Parathyroid adenoma (tissue), 2 donors: ENCODE measurements at regions not wholly inside any gene's neighbourhood (a gene's known extent, or its start where the extent isn't known, plus 50 kb on each side); places are given as distances from the start of the nearest gene placed in this dataset.

Source experiments
- H2AFZ ChIP-seq: fragments of 300-600 bp; sonication (generic); one replicate; pipeline ENCODE4 v1.7.0; 2017; ENCODE audit warnings: antibody characterized with exemption, mild to moderate bottlenecking
- H3K27ac ChIP-seq: fragments of 300-600 bp; sonication (generic); one replicate; pipeline ENCODE4 v1.7.0; 2017
- H3K27me3 ChIP-seq: fragments of 300-600 bp; sonication (generic); one replicate; pipeline ENCODE4 v1.7.0; 2017; ENCODE audit warnings: low read length; ENCODE audit not compliant: control insufficient read depth, insufficient read depth
- H3K36me3 ChIP-seq: fragments of 300-600 bp; sonication (generic); one replicate; pipeline ENCODE4 v1.7.0; 2017; ENCODE audit warnings: low read length; ENCODE audit not compliant: control insufficient read depth, insufficient read depth
- H3K4me1 ChIP-seq: fragments of 300-600 bp; sonication (generic); one replicate; pipeline ENCODE4 v1.7.0; 2017; ENCODE audit warnings: control low read depth
- H3K4me2 ChIP-seq: fragments of 300-600 bp; sonication (generic); one replicate; pipeline ENCODE4 v1.7.0; 2017; ENCODE audit warnings: low read length
- H3K4me3 ChIP-seq: fragments of 300-600 bp; sonication (generic); one replicate; pipeline ENCODE4 v1.7.0; 2017; ENCODE audit warnings: low read depth, low read length
- H3K79me2 ChIP-seq: fragments of 300-600 bp; sonication (generic); one replicate; pipeline ENCODE4 v1.7.0; 2017; ENCODE audit warnings: control low read depth
- H3K9ac ChIP-seq: fragments of 300-600 bp; sonication (generic); one replicate; pipeline ENCODE4 v1.7.0; 2017; ENCODE audit warnings: mild to moderate bottlenecking
- H3K9me3 ChIP-seq: fragments of 300-600 bp; sonication (generic); one replicate; pipeline ENCODE4 v1.7.0; 2017; ENCODE audit warnings: low read length; ENCODE audit not compliant: control insufficient read depth
- CTCF ChIP-seq: fragments of 300-600 bp; sonication (generic); IDR thresholded peaks from one replicate; pipeline ENCODE4 v1.7.0; 2017; ENCODE audit warnings: antibody characterized with exemption, mild to moderate bottlenecking
- donor health status: primary hyperparathyroidism.

- Histone ChIP-seq H2AFZ (no peak overlapping the region), H3K27me3 (no peaks in the 10 kb centered on the region), H3K9ac (no peak overlapping the region), H3K27ac (no peak overlapping the region), H3K36me3 (no peaks in the 10 kb centered on the region), H3K4me1 (no peaks in the 10 kb centered on the region), H3K79me2 (no peaks in the 10 kb centered on the region), H3K4me3 (no peak overlapping the region), H3K9me3 (no peaks in the 10 kb centered on the region), H3K4me2 (no peak overlapping the region)
- TF ChIP-seq CTCF: no peak
Observed at GRCh38 chr21:16873596-16873995, 639.2 kb upstream of the CXADR start.

GRCh38 chr21:16879479-16879878 lies 633.4 kb upstream of the CXADR start:
- no peaks in the 10 kb centered on the region for H3K79me2 ChIP-seq
- no peaks in the 10 kb centered on the region for H3K36me3 ChIP-seq
- H3K27me3 ChIP-seq: no peaks in the 10 kb centered on the region
- H2AFZ ChIP-seq: no peak overlapping the region
- no peaks in the 10 kb centered on the region for H3K4me1 ChIP-seq
- TF ChIP-seq CTCF: no peak
- no peak overlapping the region for H3K9ac ChIP-seq
- no peak overlapping the region for H3K4me3 ChIP-seq
- H3K4me2 ChIP-seq: no peak overlapping the region
- H3K9me3 ChIP-seq: no peaks in the 10 kb centered on the region
- no peak overlapping the region for H3K27ac ChIP-seq

- H2AFZ ChIP-seq: no peak overlapping the region
- no peaks in the 10 kb centered on the region for H3K27me3 ChIP-seq
- no peak for TF ChIP-seq CTCF
- H3K27ac ChIP-seq: no peak overlapping the region
- H3K4me3 ChIP-seq: no peak overlapping the region
- H3K9me3 ChIP-seq: no peaks in the 10 kb centered on the region
- H3K36me3 ChIP-seq: no peaks in the 10 kb centered on the region
- no peaks in the 10 kb centered on the region for H3K4me1 ChIP-seq
- H3K4me2 ChIP-seq: no peak overlapping the region
- no peak overlapping the region for H3K9ac ChIP-seq
- H3K79me2 ChIP-seq: no peaks in the 10 kb centered on the region
Observed at GRCh38 chr21:16891821-16892220, 621.0 kb upstream of the CXADR start.

- Histone ChIP-seq H3K27me3 (no peaks in the 10 kb centered on the region), H3K27ac (no peak overlapping the region), H3K9ac (no peak overlapping the region), H3K79me2 (no peaks in the 10 kb centered on the region), H3K4me3 (no peak overlapping the region), H3K36me3 (no peaks in the 10 kb centered on the region), H2AFZ (no peak overlapping the region), H3K4me1 (no peaks in the 10 kb centered on the region), H3K9me3 (no peaks in the 10 kb centered on the region), H3K4me2 (no peak overlapping the region)
- no peak for TF ChIP-seq CTCF
Observed at GRCh38 chr21:16900685-16901084, 612.2 kb upstream of the CXADR start.

- Histone ChIP-seq H3K9ac (no peak overlapping the region), H3K27me3 (no peaks in the 10 kb centered on the region), H3K4me2 (no peak overlapping the region), H3K4me1 (no peaks in the 10 kb centered on the region), H3K27ac (no peak overlapping the region), H3K79me2 (no peaks in the 10 kb centered on the region), H3K4me3 (no peak overlapping the region), H3K36me3 (no peaks in the 10 kb centered on the region), H3K9me3 (peaks cover 4% of the 10 kb centered on the region), H2AFZ (no peak overlapping the region)
- TF ChIP-seq CTCF: no peak
Observed at GRCh38 chr21:16908077-16908476, 604.8 kb upstream of the CXADR start.
